B cell (primary cell): ENCODE measurements at regions not wholly inside any gene's neighbourhood (a gene's known extent, or its start where the extent isn't known, plus 50 kb on each side); places are given as distances from the start of the nearest gene placed in this dataset.

Experiments
- CTCF ChIP-seq: fragments of 200-600 bp; IDR thresholded peaks from one replicate; pipeline ENCODE4 v1.8.0; 2022; ENCODE audit warnings: antibody characterized with exemption, mild to moderate bottlenecking
- EZH2 ChIP-seq: IDR thresholded peaks from 2 replicates; pipeline ENCODE4 v1.6.1; 2012; ENCODE audit warnings: borderline replicate concordance, low read depth, mild to moderate bottlenecking, moderate library complexity, low read length; ENCODE audit not compliant: insufficient read depth, poor library complexity, severe bottlenecking

DNA sequence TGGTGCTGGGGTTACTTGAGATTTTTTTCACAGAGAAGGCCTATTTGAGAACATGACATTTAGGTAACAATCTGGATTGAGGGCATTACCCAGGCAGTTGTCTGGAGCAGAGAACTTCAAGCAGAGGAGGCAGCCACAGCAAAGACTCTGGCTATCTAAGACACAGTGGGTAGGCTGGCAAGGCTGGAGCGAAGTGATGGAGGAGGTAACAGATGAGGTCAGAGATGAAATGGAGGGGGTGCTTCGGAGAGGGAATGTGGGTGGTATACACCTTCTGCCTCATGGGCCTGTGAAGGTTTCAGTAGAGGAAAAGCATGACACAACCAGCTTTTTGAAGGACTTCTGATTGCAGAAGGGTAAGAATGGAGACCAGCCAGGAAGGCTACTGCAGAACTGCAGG is 65.9 kb downstream of the TMEM174 start:
- TF ChIP-seq EZH2 = no peak
- TF ChIP-seq CTCF = no peak
